Neuronal stem cell (in vitro differentiated cells): ENCODE measurements at regions not wholly inside any gene's neighbourhood (a gene's known extent, or its start where the extent isn't known, plus 50 kb on each side); places are given as distances from the start of the nearest gene placed in this dataset.

Experiments
- DNase-seq: peaks from one replicate; pipeline ENCODE4 v3.0.0-alpha.2; 2013; ENCODE audit warnings: low spot score
- H2AFZ ChIP-seq: one replicate; pipeline ENCODE4 v1.6.1; 2013; ENCODE audit warnings: mild to moderate bottlenecking, low read length, inconsistent platforms
- H2AK5ac ChIP-seq: 2 replicates; pipeline ENCODE4 v1.6.1; 2013; ENCODE audit warnings: low read depth, mild to moderate bottlenecking, inconsistent platforms, low read length, moderate library complexity, mixed read lengths
- H2BK120ac ChIP-seq: 2 replicates; pipeline ENCODE4 v1.6.1; 2013; ENCODE audit warnings: low read depth, mild to moderate bottlenecking, inconsistent platforms, low read length, moderate library complexity, mixed read lengths
- H2BK12ac ChIP-seq: one replicate; pipeline ENCODE4 v1.6.1; 2013; ENCODE audit warnings: low read length, inconsistent platforms
- H2BK15ac ChIP-seq: 2 replicates; pipeline ENCODE4 v1.6.1; 2013; ENCODE audit warnings: mild to moderate bottlenecking, low read length, inconsistent platforms, mixed read lengths
- H2BK5ac ChIP-seq: one replicate; pipeline ENCODE4 v1.6.1; 2013; ENCODE audit warnings: inconsistent platforms, mild to moderate bottlenecking, low read length, moderate library complexity
- H3K14ac ChIP-seq: one replicate; pipeline ENCODE4 v1.6.1; 2013; ENCODE audit warnings: low read length, inconsistent platforms
- H3K18ac ChIP-seq: 2 replicates; pipeline ENCODE4 v1.6.1; 2013; ENCODE audit warnings: low read length, inconsistent platforms
- H3K23ac ChIP-seq: 2 replicates; pipeline ENCODE4 v1.6.1; 2013; ENCODE audit warnings: low read depth, mild to moderate bottlenecking, mixed read lengths, low read length, inconsistent platforms; ENCODE audit not compliant: poor library complexity
- H3K27ac ChIP-seq: replicated peaks from 3 replicates; pipeline ENCODE4 v1.5.1; 2013; ENCODE audit warnings: low read length, inconsistent platforms
- H3K27me3 ChIP-seq, 3 experiments: 2 replicates each; pipeline ENCODE4 v1.6.1; 2013; ENCODE audit warnings: low read length in 3 of 3, mild to moderate bottlenecking in 2 of 3, inconsistent platforms in 1 of 3, low read depth in 1 of 3, mixed read lengths in 1 of 3, moderate library complexity in 1 of 3; ENCODE audit not compliant: control insufficient read depth in 3 of 3, insufficient read depth in 3 of 3
- H3K36me3 ChIP-seq, 2 donors: replicated peaks in 1 of 2; 2 replicates each; pipeline ENCODE4 v1.6.1; 2013; ENCODE audit warnings: low read length in 2 of 2; ENCODE audit not compliant: control insufficient read depth in 2 of 2, insufficient read depth in 2 of 2
- H3K4ac ChIP-seq: 2 replicates; pipeline ENCODE4 v1.6.1; 2013; ENCODE audit warnings: inconsistent platforms, mild to moderate bottlenecking, low read length, moderate library complexity
- H3K4me1 ChIP-seq, 2 donors: 1 replicate in 1 of 2; 2 replicates in 1 of 2; pipeline ENCODE4 v1.6.1; 2013; ENCODE audit warnings: low read length in 2 of 2, low read depth in 1 of 2; ENCODE audit not compliant: control insufficient read depth in 2 of 2, insufficient read depth in 1 of 2
- H3K4me2 ChIP-seq: one replicate; pipeline ENCODE4 v1.6.1; 2013; ENCODE audit warnings: mild to moderate bottlenecking, low read length, inconsistent platforms; ENCODE audit not compliant: insufficient read depth, poor library complexity, severe bottlenecking
- H3K4me3 ChIP-seq, 2 donors: 2 replicates each; pipeline ENCODE4 v1.5.1; 2013; ENCODE audit warnings: low read length in 2 of 2, mild to moderate bottlenecking in 2 of 2, inconsistent platforms in 1 of 2, moderate library complexity in 1 of 2
- H3K79me1 ChIP-seq: one replicate; pipeline ENCODE4 v1.6.1; 2013; ENCODE audit warnings: low read depth, mild to moderate bottlenecking, inconsistent platforms, low read length, moderate library complexity
- H3K9ac ChIP-seq: one replicate; pipeline ENCODE4 v1.6.1; 2013; ENCODE audit warnings: mild to moderate bottlenecking, low read depth, low read length, inconsistent platforms; ENCODE audit not compliant: poor library complexity
- H3K9me3 ChIP-seq, 2 donors: replicated peaks in 1 of 2; 2 replicates each; pipeline versions ENCODE3 to v1.6.1; 2013; ENCODE audit warnings: low read length in 2 of 2, mild to moderate bottlenecking in 2 of 2, inconsistent platforms in 1 of 2, low read depth in 1 of 2, mixed read lengths in 1 of 2, moderate library complexity in 1 of 2; ENCODE audit not compliant: control insufficient read depth in 2 of 2, insufficient read depth in 1 of 2
- H4K8ac ChIP-seq: one replicate; pipeline ENCODE4 v1.6.1; 2013; ENCODE audit warnings: low read depth, mild to moderate bottlenecking, inconsistent platforms, low read length, moderate library complexity
- H4K91ac ChIP-seq: one replicate; pipeline ENCODE4 v1.6.1; 2013; ENCODE audit warnings: low read length, low read depth, mild to moderate bottlenecking, inconsistent platforms; ENCODE audit not compliant: poor library complexity
- WGBS, 2 donors: extraction: QIAGEN DNeasy Blood & Tissue Kit; methylation state at CpG; one replicate each; pipeline ENCODE4 v1.1.7; 2013; ENCODE audit warnings: missing lambda C conversion rate in 2 of 2, mixed read lengths in 1 of 2; ENCODE audit not compliant: insufficient read length in 2 of 2, insufficient replicate concordance in 1 of 2; ENCODE audit errors: extremely low coverage in 2 of 2; 5-methylcytosine and 5-hydroxymethylcytosine counted together

GRCh38 chr5:25458628-25459027 lies 813.9 kb upstream of the CDH10 start:
- no peak for DNase-seq
- no peak overlapping the region for H4K91ac ChIP-seq

GRCh38 chr5:25453500-25453899 lies 808.7 kb upstream of the CDH10 start:
- Histone ChIP-seq H3K27me3 (no peaks in the 10 kb centered on the region), H3K4me2 (no peak overlapping the region), H3K9ac (no peak overlapping the region)

More at GRCh38 chr5:25458628-25459027, 813.9 kb upstream of the CDH10 start:
- Histone ChIP-seq H3K27me3 (no peaks in the 10 kb centered on the region), H3K9ac (no peak overlapping the region), H3K4me2 (no peak overlapping the region), H2BK12ac (no peak overlapping the region), H3K4me3 (no peak overlapping the region), H2AK5ac (no peak overlapping the region), H2BK120ac (no peak overlapping the region), H3K23ac (no peak overlapping the region), H3K4ac (no peak overlapping the region), H3K9me3 (peaks cover 0 to 3% of the 10 kb centered on the region in 2 donors), H3K18ac (no peak overlapping the region), H3K79me1 (no peaks in the 10 kb centered on the region), H3K27ac (no peak overlapping the region), H3K14ac (no peak overlapping the region), H2AFZ (peak overlapping the region; percentile 20), H3K4me1 (no peaks in the 10 kb centered on the region), H2BK15ac (no peak overlapping the region), H3K36me3 (no peaks in the 10 kb centered on the region), H4K8ac (no peak overlapping the region), H2BK5ac (no peak overlapping the region)
- WGBS, 2 donors, result no CpG with 5 or more reads among the region's 2 CpGs

GRCh38 chr5:25451294-25451693 lies 806.5 kb upstream of the CDH10 start:
- Histone ChIP-seq H3K36me3 (no peaks in the 10 kb centered on the region), H4K8ac (no peak overlapping the region), H2BK15ac (no peak overlapping the region), H3K23ac (no peak overlapping the region), H2AFZ (peak overlapping the region; percentile 53), H3K27ac (no peak overlapping the region), H3K4me2 (no peak overlapping the region), H3K9ac (no peak overlapping the region), H3K4ac (no peak overlapping the region), H3K18ac (no peak overlapping the region), H2BK12ac (no peak overlapping the region), H3K27me3 (no peaks in the 10 kb centered on the region), H3K4me1 (peaks cover 3 to 7% of the 10 kb centered on the region in 2 donors), H2BK120ac (no peak overlapping the region), H3K79me1 (no peaks in the 10 kb centered on the region), H3K9me3 (no peaks in the 10 kb centered on the region), H2BK5ac (no peak overlapping the region), H3K4me3 (no peak overlapping the region), H4K91ac (no peak overlapping the region), H2AK5ac (no peak overlapping the region), H3K14ac (no peak overlapping the region)
- no peak for DNase-seq
- no CpG with 5 or more reads among the region's 2 CpGs for WGBS, 2 donors

More at GRCh38 chr5:25453500-25453899, 808.7 kb upstream of the CDH10 start:
- Histone ChIP-seq H3K4ac (no peak overlapping the region), H2BK5ac (no peak overlapping the region), H3K9me3 (no peaks in the 10 kb centered on the region), H2BK120ac (no peak overlapping the region), H3K36me3 (no peaks in the 10 kb centered on the region), H3K4me3 (no peak overlapping the region), H2BK12ac (no peak overlapping the region), H3K27ac (no peak overlapping the region), H3K4me1 (peaks cover 3 to 7% of the 10 kb centered on the region in 2 donors), H3K23ac (no peak overlapping the region), H4K8ac (no peak overlapping the region), H3K79me1 (no peaks in the 10 kb centered on the region), H2AFZ (no peak overlapping the region), H4K91ac (no peak overlapping the region), H3K18ac (no peak overlapping the region), H2BK15ac (no peak overlapping the region), H2AK5ac (no peak overlapping the region), H3K14ac (no peak overlapping the region)
- DNase-seq, result no peak

- peak overlapping the region; percentile 82 for H2AFZ ChIP-seq
- H2AK5ac ChIP-seq, result no peak overlapping the region
- DNase-seq, result no peak
- H3K4me3 ChIP-seq, result no peak overlapping the region
- no peaks in the 10 kb centered on the region for H3K36me3 ChIP-seq
- no peak overlapping the region for H3K14ac ChIP-seq
- no peak overlapping the region for H3K4me2 ChIP-seq
- no peak overlapping the region for H3K9ac ChIP-seq
- no CpG with 5 or more reads among the region's 10 CpGs for whole genome bisulfite sequencing, 2 donors
- H3K27me3 ChIP-seq, result no peaks in the 10 kb centered on the region
- H4K8ac ChIP-seq, result no peak overlapping the region
- H3K9me3 ChIP-seq, result no peaks in the 10 kb centered on the region
- H2BK12ac ChIP-seq, result no peak overlapping the region
- H3K18ac ChIP-seq, result no peak overlapping the region
- H3K23ac ChIP-seq, result no peak overlapping the region
- no peak overlapping the region for H2BK120ac ChIP-seq
- H2BK15ac ChIP-seq, result no peak overlapping the region
- no peak overlapping the region for H4K91ac ChIP-seq
- peak overlapping the region; percentile 65 for H3K27ac ChIP-seq
- peaks cover 3 to 7% of the 10 kb centered on the region in 2 donors for H3K4me1 ChIP-seq
- no peaks in the 10 kb centered on the region for H3K79me1 ChIP-seq
- H2BK5ac ChIP-seq, result no peak overlapping the region
- H3K4ac ChIP-seq, result no peak overlapping the region
Observed at GRCh38 chr5:25448646-25449045, 803.9 kb upstream of the CDH10 start.
